ENCODE measurements at regions not wholly inside any gene's neighbourhood (a gene's known extent, or its start where the extent isn't known, plus 50 kb on each side); places are given as distances from the start of the nearest gene placed in this dataset.

GRCh38 chr18:24985586-24985985 lies 366.4 kb downstream of the ZNF521 start:
- TF ChIP-seq CTCF (IDR thresholded peaks at IDR 0.05), result no peak
- no peak for TF ChIP-seq POLR2A (IDR thresholded peaks at IDR 0.05)
- no peak for TF ChIP-seq POLR2AphosphoS5 (IDR thresholded peaks at IDR 0.05)

All from suprapubic skin (tissue), 4 donors.